K562 (cell line): ENCODE measurements at regions not wholly inside any gene's neighbourhood (a gene's known extent, or its start where the extent isn't known, plus 50 kb on each side); places are given as distances from the start of the nearest gene placed in this dataset.

ENCODE experiments used
- ATAC-seq: fragments of 200-7000 bp; cut with Tn5 transposase; 3 replicates; pipeline ENCODE4 v1.9.1; 2020; ENCODE audit warnings: moderate library complexity
- BruUV-seq: library from RNA; stranded (reverse); fragments of 400-500 nt; replicated peaks from 2 replicates; lab custom pipeline; 2021; lab: Mats Ljungman, UMichigan
- CTCF ChIA-PET: fragments of 300-600 bp; formaldehyde crosslinking; extraction: SDS; loops from one replicate; lab custom pipeline; 2021; ENCODE audit warnings: low intra/inter-chr PET ratio; lab: Yijun Ruan, JAX
- POLR2A ChIA-PET: fragments of 300-600, 350-650 bp; sonication (Branson Sonifier 250); formaldehyde crosslinking; extraction: SDS; loops from one replicate; lab custom pipeline; 2021; ENCODE audit warnings: antibody characterized with exemption, inconsistent platforms; lab: Yijun Ruan, JAX
- DNase-seq, 4 experiments: peaks; one replicate each; pipeline versions ENCODE4 v3.0.0 to v3.0.0-alpha.2; 2011 to 2018; ENCODE audit warnings: low spot score in 3 of 4, mixed read lengths in 3 of 4; ENCODE audit errors: extremely low read depth in 1 of 4
- FAIRE-seq: peaks from 2 replicates; lab custom pipeline; 2011; peaks lifted over from hg19 to GRCh38; lab: Jason Lieb, UNC
- H2AFZ ChIP-seq: 2 replicates; pipeline ENCODE4 v1.6.0; 2011; ENCODE audit warnings: low read depth, low read length, control low read depth, inconsistent platforms
- H3K27ac ChIP-seq: fragments of 200-600 bp; 3 replicates; pipeline ENCODE4 v1.8.0; 2011; ENCODE audit warnings: low read depth, mild to moderate bottlenecking, control low read depth, inconsistent platforms, low read length, moderate library complexity, mixed read lengths; ENCODE audit errors: extremely low read depth
- H3K27me3 ChIP-seq, 2 experiments: fragments of 300-600 bp in 1 of 2; 2 replicates in 1 of 2; 3 replicates in 1 of 2; pipeline versions ENCODE4 v1.6.0 to v1.8.0; 2011; ENCODE audit warnings: inconsistent platforms in 2 of 2, low read length in 2 of 2, mild to moderate bottlenecking in 1 of 2, mixed read lengths in 1 of 2, moderate library complexity in 1 of 2; ENCODE audit not compliant: control insufficient read depth in 2 of 2, insufficient read depth in 2 of 2
- H3K36me3 ChIP-seq: fragments of 300-600 bp; 3 replicates; pipeline ENCODE4 v1.8.0; 2011; ENCODE audit warnings: mild to moderate bottlenecking, low read length, inconsistent platforms; ENCODE audit not compliant: control insufficient read depth, insufficient read depth
- H3K4me1 ChIP-seq, 2 experiments: fragments of 200-600 bp in 1 of 2; replicated peaks in 1 of 2; 2 replicates in 1 of 2; 3 replicates in 1 of 2; pipeline versions ENCODE4 v1.5.1 to v1.8.0; 2011; ENCODE audit warnings: inconsistent platforms in 2 of 2, low read length in 2 of 2, mild to moderate bottlenecking in 1 of 2, mixed read lengths in 1 of 2, moderate library complexity in 1 of 2; ENCODE audit not compliant: control insufficient read depth in 2 of 2, insufficient read depth in 2 of 2
- H3K4me2 ChIP-seq: 2 replicates; pipeline ENCODE4 v1.6.1; 2011; ENCODE audit warnings: low read length, control low read depth, inconsistent platforms, mixed read lengths; ENCODE audit not compliant: insufficient read depth
- H3K4me3 ChIP-seq: fragments of 200-600 bp; sonication (generic), shearing (Covaris generic); 2 replicates; pipeline ENCODE4 v1.5.1; 2016; ENCODE audit warnings: control low read depth, inconsistent platforms
- H3K79me2 ChIP-seq: fragments of 200-600 bp; 3 replicates; pipeline ENCODE4 v1.8.0; 2011; ENCODE audit warnings: low read length, inconsistent platforms; ENCODE audit not compliant: control insufficient read depth, insufficient read depth
- H3K9ac ChIP-seq, 2 experiments: 2 replicates each; pipeline versions ENCODE4 v1.6.0 to v1.6.1; 2011; ENCODE audit warnings: low read depth in 2 of 2, low read length in 2 of 2, control low read depth in 1 of 2, inconsistent platforms in 1 of 2, mild to moderate bottlenecking in 1 of 2, mixed read lengths in 1 of 2; ENCODE audit not compliant: insufficient read depth in 1 of 2
- H3K9me1 ChIP-seq: one replicate; pipeline ENCODE4 v1.6.0; 2011; ENCODE audit warnings: inconsistent platforms, mild to moderate bottlenecking, low read length, moderate library complexity; ENCODE audit not compliant: control insufficient read depth, insufficient read depth
- H3K9me3 ChIP-seq: replicated peaks from 2 replicates; pipeline ENCODE4 v1.5.1; 2011; ENCODE audit warnings: low read depth, low read length, inconsistent platforms; ENCODE audit not compliant: control insufficient read depth, insufficient read depth
- H4K20me1 ChIP-seq: replicated peaks from 2 replicates; pipeline ENCODE4 v1.6.1; 2011; ENCODE audit warnings: low read length, inconsistent platforms, mixed read lengths; ENCODE audit not compliant: control insufficient read depth, insufficient read depth
- ADNP ChIP-seq: fragments of 200-800 bp; sonication (Bioruptor generic); IDR thresholded peaks from 2 replicates; pipeline ENCODE4 v1.6.1; 2016; ENCODE audit warnings: missing genetic modification characterization, missing compliant biosample characterization
- ARID4B ChIP-seq: sonication (generic); formaldehyde crosslinking; IDR thresholded peaks from 2 replicates; pipeline ENCODE4 v1.8.0; 2022; ENCODE audit warnings: mild to moderate bottlenecking, missing genetic modification reagents
- FIP1L1 ChIP-seq: fragments of 200-400 bp; formaldehyde crosslinking; IDR thresholded peaks from 2 replicates; pipeline ENCODE4 v1.6.1; 2018; ENCODE audit warnings: mild to moderate bottlenecking, low read depth, low read length; ENCODE audit not compliant: poor library complexity, severe bottlenecking
- MCM2 ChIP-seq: fragments of 450-650 bp; IDR thresholded peaks from 2 replicates; pipeline ENCODE4 v1.6.1; 2017; ENCODE audit warnings: low read depth, mild to moderate bottlenecking
- MEF2D ChIP-seq: conservative IDR thresholded peaks from 2 replicates; pipeline ENCODE4 v1.6.1; 2016; ENCODE audit warnings: low read depth, missing genetic modification characterization, missing compliant biosample characterization
- PCBP2 ChIP-seq: fragments of 200-400 bp; formaldehyde crosslinking; IDR thresholded peaks from 2 replicates; pipeline ENCODE4 v1.6.1; 2018; ENCODE audit warnings: low read length, low read depth, mild to moderate bottlenecking, moderate library complexity; ENCODE audit not compliant: poor library complexity, severe bottlenecking
- PURB ChIP-seq: sonication (generic); formaldehyde crosslinking; IDR thresholded peaks from 2 replicates; pipeline ENCODE4 v1.9.0; 2021; ENCODE audit warnings: low read depth, mild to moderate bottlenecking, missing genetic modification reagents
- TCF3 ChIP-seq: sonication (generic); formaldehyde crosslinking; IDR thresholded peaks from 2 replicates; pipeline ENCODE4 v1.4.0; 2020; ENCODE audit warnings: mild to moderate bottlenecking, missing genetic modification reagents
- U2AF2 ChIP-seq: fragments of 200-400 bp; formaldehyde crosslinking; optimal IDR thresholded peaks from 2 replicates; pipeline ENCODE3; 2017; ENCODE audit warnings: low read depth, mild to moderate bottlenecking, low read length
- ZNF316 ChIP-seq: fragments of 450-650 bp; IDR thresholded peaks from 2 replicates; pipeline ENCODE4 v1.6.1; 2016
- ZNF436 ChIP-seq: fragments of 250-450, 450-650 bp; sonication (Bioruptor Pico); formaldehyde crosslinking; IDR thresholded peaks from 2 replicates; pipeline ENCODE4 v1.7.0; 2020; ENCODE audit warnings: mild to moderate bottlenecking
- ZNF551 ChIP-seq: fragments of 250-450 bp; sonication (Bioruptor Pico); IDR thresholded peaks from 2 replicates; pipeline ENCODE4 v1.5.0; 2021; ENCODE audit warnings: mild to moderate bottlenecking, moderate library complexity
- ZNF695 ChIP-seq: fragments of 450-650 bp; formaldehyde crosslinking; IDR thresholded peaks from 2 replicates; pipeline ENCODE4 v1.4.0; 2020; ENCODE audit warnings: mild to moderate bottlenecking, moderate library complexity
- in situ Hi-C: fragments of 300-500 bp; cut with MboI; formaldehyde crosslinking; loops from 4 replicates; pipeline ENCODE4 v1.15.0; 2018; ENCODE audit warnings: inconsistent platforms, mixed read lengths
- intact Hi-C: fragments of 100-400 bp; cut with micrococcal nuclease; formaldehyde crosslinking; loops from 2 replicates; pipeline ENCODE4 v1.14.2; 2022
- TF ChIP-seq, protein P1 (sequence below): fragments of 450-650 bp; formaldehyde crosslinking; IDR thresholded peaks from 2 replicates; pipeline ENCODE4 v1.4.0; 2020; ENCODE audit warnings: mild to moderate bottlenecking, moderate library complexity

DNA sequence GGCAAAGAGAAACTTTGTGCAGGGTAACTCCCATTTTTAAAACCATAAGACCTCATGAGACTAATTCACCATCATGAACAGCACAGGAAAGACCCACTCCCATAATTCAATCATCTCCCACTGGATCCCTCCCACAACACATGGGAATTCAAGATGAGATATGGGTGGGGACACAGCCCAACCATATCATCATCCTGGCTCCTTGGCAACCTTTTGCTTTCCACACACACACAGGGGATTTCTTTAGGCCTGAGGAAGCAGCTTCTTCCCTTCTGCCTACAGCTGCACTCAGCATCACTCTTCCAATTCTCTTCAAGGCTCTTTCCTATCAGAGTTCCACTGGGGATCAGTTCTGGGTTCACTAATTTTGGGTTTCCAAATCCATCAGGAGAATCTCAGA, 199.0 kb upstream of the CTBP2 start:
- TF ChIP-seq ADNP (tag), result no peak
- TF ChIP-seq ZNF316, result no peak
- no peak for TF ChIP-seq U2AF2
- TF ChIP-seq MCM2, result no peak
- TF ChIP-seq ARID4B, result no peak
- no peak for TF ChIP-seq MEF2D (tag)
- TF ChIP-seq ZNF551 (CRISPR knock-in tag), result no peak
- TF ChIP-seq ZNF695 (CRISPR knock-in tag), result no peak
- TF ChIP-seq PCBP2, result no peak
- TF ChIP-seq, protein P1, sequence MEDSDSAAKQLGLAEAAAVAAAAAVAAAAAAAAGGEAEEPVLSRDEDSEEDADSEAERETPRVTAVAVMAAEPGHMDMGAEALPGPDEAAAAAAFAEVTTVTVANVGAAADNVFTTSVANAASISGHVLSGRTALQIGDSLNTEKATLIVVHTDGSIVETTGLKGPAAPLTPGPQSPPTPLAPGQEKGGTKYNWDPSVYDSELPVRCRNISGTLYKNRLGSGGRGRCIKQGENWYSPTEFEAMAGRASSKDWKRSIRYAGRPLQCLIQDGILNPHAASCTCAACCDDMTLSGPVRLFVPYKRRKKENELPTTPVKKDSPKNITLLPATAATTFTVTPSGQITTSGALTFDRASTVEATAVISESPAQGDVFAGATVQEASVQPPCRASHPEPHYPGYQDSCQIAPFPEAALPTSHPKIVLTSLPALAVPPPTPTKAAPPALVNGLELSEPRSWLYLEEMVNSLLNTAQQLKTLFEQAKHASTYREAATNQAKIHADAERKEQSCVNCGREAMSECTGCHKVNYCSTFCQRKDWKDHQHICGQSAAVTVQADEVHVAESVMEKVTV (CRISPR knock-in tag), result no peak
- TF ChIP-seq FIP1L1, result no peak
- TF ChIP-seq TCF3 (CRISPR knock-in tag), result no peak
- no peak for TF ChIP-seq ZNF436
- TF ChIP-seq PURB (CRISPR knock-in tag), result no peak
- TF ChIP-seq, all 486 proteins: peak for 0
- in situ Hi-C loops, result no loop called here
- no peak for ATAC-seq
- H3K4me3 ChIP-seq, result no peak overlapping the region
- H3K36me3 ChIP-seq, result no peaks in the 10 kb centered on the region
- FAIRE-seq, result no peak
- no peaks in the 10 kb centered on the region for H4K20me1 ChIP-seq
- H3K79me2 ChIP-seq, result no peaks in the 10 kb centered on the region
- H3K4me2 ChIP-seq, result no peak overlapping the region
- H3K27ac ChIP-seq, result no peak overlapping the region
- no peaks in the 10 kb centered on the region for H3K9me1 ChIP-seq
- POLR2A ChIA-PET, result no interaction called here
- no peak overlapping the region for H3K9ac ChIP-seq
- no peaks in the 10 kb centered on the region for H3K9me3 ChIP-seq
- H2AFZ ChIP-seq, result no peak overlapping the region
- no TSS peak for BruUV-seq
- H3K27me3 ChIP-seq, result peaks cover 0 to 11% of the 10 kb centered on the region in 2 experiments; a peak in 2 of 5 replicates
- DNase-seq, result no peak
- intact Hi-C loops, result no loop called here
- CTCF ChIA-PET, result no interaction called here
- no peaks in the 10 kb centered on the region; a peak in 1 of 5 replicates for H3K4me1 ChIP-seq
